ENCODE measurements at regions not wholly inside any gene's neighbourhood (a gene's known extent, or its start where the extent isn't known, plus 50 kb on each side); places are given as distances from the start of the nearest gene placed in this dataset.

GRCh38 chr14:42469637-42470426 is 863.2 kb downstream of the LRFN5 start:
- WGBS (ENCODE audit: missing lambda C conversion rate) = 7% methylated on average over 6 of the region's 6 CpGs
- peak overlapping the region; percentile 36 to 56; a peak in 4 of 6 replicates for H3K27ac ChIP-seq
- TF ChIP-seq FOSL2 (IDR thresholded peaks at IDR 0.05) (no peak), FOSL2 (CRISPR knock-in tag; IDR thresholded peaks at IDR 0.05) (no peak), RNF2 (IDR thresholded peaks at IDR 0.05; ENCODE audit: borderline replicate concordance, low read depth) (no peak), MAFK (IDR thresholded peaks at IDR 0.05; ENCODE audit: partially characterized antibody) (no peak), RAD21 (conservative IDR thresholded peaks at IDR 0.05 in 1 of 2, IDR thresholded peaks at IDR 0.05 in 1 of 2) (no peak), POLR2AphosphoS2 (conservative IDR thresholded peaks at IDR 0.05; ENCODE audit: low read length) (no peak), ZNF302 (CRISPR knock-in tag; IDR thresholded peaks at IDR 0.05) (no peak), EP300 (IDR thresholded peaks at IDR 0.05) (no peak), EHMT2 (IDR thresholded peaks at IDR 0.05; ENCODE audit: low read depth) (no peak), SMC3 (IDR thresholded peaks at IDR 0.05) (no peak), MYC (IDR thresholded peaks at IDR 0.05; ENCODE audit: borderline replicate concordance, low read length) (no peak)
- TF ChIP-seq, protein P1, sequence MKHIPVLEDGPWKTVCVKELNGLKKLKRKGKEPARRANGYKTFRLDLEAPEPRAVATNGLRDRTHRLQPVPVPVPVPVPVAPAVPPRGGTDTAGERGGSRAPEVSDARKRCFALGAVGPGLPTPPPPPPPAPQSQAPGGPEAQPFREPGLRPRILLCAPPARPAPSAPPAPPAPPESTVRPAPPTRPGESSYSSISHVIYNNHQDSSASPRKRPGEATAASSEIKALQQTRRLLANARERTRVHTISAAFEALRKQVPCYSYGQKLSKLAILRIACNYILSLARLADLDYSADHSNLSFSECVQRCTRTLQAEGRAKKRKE (CRISPR knock-in tag; IDR thresholded peaks at IDR 0.05; ENCODE audit: low read depth) = no peak
- peak overlapping the region; percentile 75 for H3K4me2 ChIP-seq
- POLR2A ChIA-PET = no interaction called here
- CTCF ChIA-PET = no interaction called here
- peak; percentile 26 to 61 for DNase-seq (ENCODE audit: low read depth in 1 of 2, low spot score in 1 of 2)
- ATAC-seq = peak; percentile 92 to 97
- H3K4me1 ChIP-seq = peaks cover 6% of the 10 kb centered on the region; the same call in 1 of the 3 replicates
- H3K4me3 ChIP-seq = peak overlapping the region; percentile 25; the same call in 2 of the 3 replicates
- H3K9me3 ChIP-seq = no peaks in the 10 kb centered on the region
- peak; percentile 68 for FAIRE-seq

DNA sequence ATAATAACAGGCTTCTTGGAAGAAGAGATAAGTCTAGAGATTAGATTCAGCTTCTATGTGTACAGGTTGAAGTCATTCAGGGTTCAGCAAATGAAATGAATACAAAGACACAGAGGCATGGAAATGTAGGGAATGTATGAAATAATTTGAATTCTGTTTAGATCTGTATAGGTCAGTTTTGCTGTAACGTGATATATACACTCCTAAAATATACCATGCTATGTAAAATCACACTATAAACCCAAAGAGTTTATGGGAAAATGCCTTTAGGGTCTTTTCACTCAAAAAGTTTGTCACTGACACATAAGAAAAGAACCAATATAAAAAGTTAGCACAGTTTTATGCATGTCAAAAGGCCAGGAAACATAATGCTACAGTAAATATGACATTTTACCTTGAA is 854.0 kb downstream of the LRFN5 start:
- ChIA-PET CTCF (no interaction called here), POLR2A (no interaction called here)
- Histone ChIP-seq H3K4me2 (no peak overlapping the region), H3K27ac (no peak overlapping the region), H3K9me3 (no peaks in the 10 kb centered on the region), H3K4me3 (no peak overlapping the region), H3K4me1 (no peaks in the 10 kb centered on the region)
- ATAC-seq = no peak
- FAIRE-seq = no peak
- 15% methylated on average over 1 of the region's 1 CpG for WGBS (ENCODE audit: missing lambda C conversion rate)
- TF ChIP-seq FOXS1 (CRISPR knock-in tag; IDR thresholded peaks at IDR 0.05) (no peak), MAFK (IDR thresholded peaks at IDR 0.05; ENCODE audit: partially characterized antibody) (no peak), CTCF (IDR thresholded peaks at IDR 0.05) (no peak), RNF2 (IDR thresholded peaks at IDR 0.05; ENCODE audit: borderline replicate concordance, low read depth) (no peak), ESRRA (IDR thresholded peaks at IDR 0.05; ENCODE audit: borderline replicate concordance, low read length) (no peak), CHD4 (IDR thresholded peaks at IDR 0.05; ENCODE audit: borderline replicate concordance) (no peak), RAD21 (conservative IDR thresholded peaks at IDR 0.05 in 1 of 2, IDR thresholded peaks at IDR 0.05 in 1 of 2) (no peak), POLR2A (IDR thresholded peaks at IDR 0.05; ENCODE audit: low read length) (no peak), CHD2 (IDR thresholded peaks at IDR 0.05; ENCODE audit: low read length, partially characterized antibody) (no peak), BHLHE40 (IDR thresholded peaks at IDR 0.05; ENCODE audit: low read depth, low read length) (no peak), RARB (CRISPR knock-in tag; IDR thresholded peaks at IDR 0.05) (no peak), KDM5A (IDR thresholded peaks at IDR 0.05) (no peak)
- TF ChIP-seq, protein P2, sequence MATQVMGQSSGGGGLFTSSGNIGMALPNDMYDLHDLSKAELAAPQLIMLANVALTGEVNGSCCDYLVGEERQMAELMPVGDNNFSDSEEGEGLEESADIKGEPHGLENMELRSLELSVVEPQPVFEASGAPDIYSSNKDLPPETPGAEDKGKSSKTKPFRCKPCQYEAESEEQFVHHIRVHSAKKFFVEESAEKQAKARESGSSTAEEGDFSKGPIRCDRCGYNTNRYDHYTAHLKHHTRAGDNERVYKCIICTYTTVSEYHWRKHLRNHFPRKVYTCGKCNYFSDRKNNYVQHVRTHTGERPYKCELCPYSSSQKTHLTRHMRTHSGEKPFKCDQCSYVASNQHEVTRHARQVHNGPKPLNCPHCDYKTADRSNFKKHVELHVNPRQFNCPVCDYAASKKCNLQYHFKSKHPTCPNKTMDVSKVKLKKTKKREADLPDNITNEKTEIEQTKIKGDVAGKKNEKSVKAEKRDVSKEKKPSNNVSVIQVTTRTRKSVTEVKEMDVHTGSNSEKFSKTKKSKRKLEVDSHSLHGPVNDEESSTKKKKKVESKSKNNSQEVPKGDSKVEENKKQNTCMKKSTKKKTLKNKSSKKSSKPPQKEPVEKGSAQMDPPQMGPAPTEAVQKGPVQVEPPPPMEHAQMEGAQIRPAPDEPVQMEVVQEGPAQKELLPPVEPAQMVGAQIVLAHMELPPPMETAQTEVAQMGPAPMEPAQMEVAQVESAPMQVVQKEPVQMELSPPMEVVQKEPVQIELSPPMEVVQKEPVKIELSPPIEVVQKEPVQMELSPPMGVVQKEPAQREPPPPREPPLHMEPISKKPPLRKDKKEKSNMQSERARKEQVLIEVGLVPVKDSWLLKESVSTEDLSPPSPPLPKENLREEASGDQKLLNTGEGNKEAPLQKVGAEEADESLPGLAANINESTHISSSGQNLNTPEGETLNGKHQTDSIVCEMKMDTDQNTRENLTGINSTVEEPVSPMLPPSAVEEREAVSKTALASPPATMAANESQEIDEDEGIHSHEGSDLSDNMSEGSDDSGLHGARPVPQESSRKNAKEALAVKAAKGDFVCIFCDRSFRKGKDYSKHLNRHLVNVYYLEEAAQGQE (IDR thresholded peaks at IDR 0.05) = no peak
- TF ChIP-seq, protein P3, sequence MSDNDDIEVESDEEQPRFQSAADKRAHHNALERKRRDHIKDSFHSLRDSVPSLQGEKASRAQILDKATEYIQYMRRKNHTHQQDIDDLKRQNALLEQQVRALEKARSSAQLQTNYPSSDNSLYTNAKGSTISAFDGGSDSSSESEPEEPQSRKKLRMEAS (IDR thresholded peaks at IDR 0.05) = no peak
- DNase-seq (ENCODE audit: low read depth in 1 of 2, low spot score in 1 of 2) = no peak
